Activated CD8-positive, alpha-beta T cell treated with anti-CD3 and anti-CD28 coated beads for 36 hours (primary cell): ENCODE measurements at regions not wholly inside any gene's neighbourhood (a gene's known extent, or its start where the extent isn't known, plus 50 kb on each side); places are given as distances from the start of the nearest gene placed in this dataset.

Source experiments
- ATAC-seq: fragments of 200-7000 bp; cut with Tn5 transposase; one replicate; pipeline ENCODE4 v1.10.0; 2021; ENCODE audit warnings: mild to moderate bottlenecking, moderate library complexity
- CTCF ChIA-PET: fragments of 350-600 bp; sonication (Branson Sonifier 250); formaldehyde crosslinking; loops from one replicate; lab custom pipeline; 2021; ENCODE audit warnings: antibody characterized with exemption; lab: Charles Lee
- POLR2A ChIA-PET: fragments of 350-600 bp; sonication (Branson Sonifier 250); formaldehyde crosslinking; loops from one replicate; lab custom pipeline; 2021; ENCODE audit warnings: antibody characterized with exemption; lab: Charles Lee
- DNase-seq: peaks from one replicate; pipeline ENCODE4 v3.0.0-alpha.2; 2020
- H3K27ac Mint-ChIP-seq: one replicate; pipeline ENCODE4 v1.8.0; 2021; ENCODE audit warnings: mild to moderate bottlenecking, mixed read lengths
- H3K27me3 Mint-ChIP-seq: one replicate; pipeline ENCODE4 v1.8.0; 2021; ENCODE audit warnings: mixed read lengths
- H3K36me3 Mint-ChIP-seq: one replicate; pipeline ENCODE4 v1.8.0; 2021; ENCODE audit warnings: low read depth, mixed read lengths
- H3K4me1 Mint-ChIP-seq: one replicate; pipeline ENCODE4 v1.8.0; 2021; ENCODE audit warnings: low read depth, mixed read lengths
- H3K4me3 Mint-ChIP-seq: one replicate; pipeline ENCODE4 v1.8.0; 2021; ENCODE audit warnings: mild to moderate bottlenecking, moderate library complexity, mixed read lengths
- H3K9me3 Mint-ChIP-seq: one replicate; pipeline ENCODE4 v1.8.0; 2021; ENCODE audit warnings: mixed read lengths
- intact Hi-C: fragments of 100-400 bp; cut with micrococcal nuclease; formaldehyde crosslinking; loops from one replicate; pipeline ENCODE4 v1.10.0; 2022
- TF ChIP-seq, protein P1 (sequence below): fragments of 200-600 bp; IDR thresholded peaks from one replicate; pipeline ENCODE4 v1.8.0; 2022; ENCODE audit warnings: antibody characterized with exemption, mild to moderate bottlenecking

DNA sequence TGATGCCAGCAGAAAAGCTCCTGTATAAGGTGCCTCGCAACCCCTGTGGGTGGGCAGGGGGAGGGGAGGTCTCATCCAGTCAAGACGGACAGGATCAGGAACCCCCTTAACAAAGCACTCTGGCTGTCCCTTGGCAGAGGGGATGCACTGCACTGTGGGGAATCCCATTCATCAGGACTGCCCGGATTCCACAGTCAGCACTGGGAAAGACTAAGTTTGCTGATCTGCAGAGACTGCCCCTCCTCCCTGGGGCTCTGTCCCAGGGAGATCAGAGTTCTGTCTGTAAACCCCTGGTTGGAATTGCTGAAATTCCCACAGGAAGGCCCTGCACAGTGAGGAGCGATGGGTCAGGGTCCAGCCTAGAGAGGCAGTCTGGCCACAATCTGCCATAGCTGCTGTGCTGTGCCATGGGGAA, 149.5 kb upstream of the RBBP8 start:
- no peaks in the 10 kb centered on the region for H3K36me3 Mint-ChIP-seq
- DNase-seq: no peak
- H3K27ac Mint-ChIP-seq: no peak overlapping the region
- CTCF ChIA-PET: no interaction called here
- POLR2A ChIA-PET: no interaction called here
- H3K4me1 Mint-ChIP-seq: no peaks in the 10 kb centered on the region
- peaks cover 16% of the 10 kb centered on the region for H3K27me3 Mint-ChIP-seq
- no peaks in the 10 kb centered on the region for H3K9me3 Mint-ChIP-seq
- ATAC-seq: no peak
- intact Hi-C loops: no loop called here
- no peak overlapping the region for H3K4me3 Mint-ChIP-seq
- TF ChIP-seq, protein P1, sequence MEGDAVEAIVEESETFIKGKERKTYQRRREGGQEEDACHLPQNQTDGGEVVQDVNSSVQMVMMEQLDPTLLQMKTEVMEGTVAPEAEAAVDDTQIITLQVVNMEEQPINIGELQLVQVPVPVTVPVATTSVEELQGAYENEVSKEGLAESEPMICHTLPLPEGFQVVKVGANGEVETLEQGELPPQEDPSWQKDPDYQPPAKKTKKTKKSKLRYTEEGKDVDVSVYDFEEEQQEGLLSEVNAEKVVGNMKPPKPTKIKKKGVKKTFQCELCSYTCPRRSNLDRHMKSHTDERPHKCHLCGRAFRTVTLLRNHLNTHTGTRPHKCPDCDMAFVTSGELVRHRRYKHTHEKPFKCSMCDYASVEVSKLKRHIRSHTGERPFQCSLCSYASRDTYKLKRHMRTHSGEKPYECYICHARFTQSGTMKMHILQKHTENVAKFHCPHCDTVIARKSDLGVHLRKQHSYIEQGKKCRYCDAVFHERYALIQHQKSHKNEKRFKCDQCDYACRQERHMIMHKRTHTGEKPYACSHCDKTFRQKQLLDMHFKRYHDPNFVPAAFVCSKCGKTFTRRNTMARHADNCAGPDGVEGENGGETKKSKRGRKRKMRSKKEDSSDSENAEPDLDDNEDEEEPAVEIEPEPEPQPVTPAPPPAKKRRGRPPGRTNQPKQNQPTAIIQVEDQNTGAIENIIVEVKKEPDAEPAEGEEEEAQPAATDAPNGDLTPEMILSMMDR: no peak

DNA sequence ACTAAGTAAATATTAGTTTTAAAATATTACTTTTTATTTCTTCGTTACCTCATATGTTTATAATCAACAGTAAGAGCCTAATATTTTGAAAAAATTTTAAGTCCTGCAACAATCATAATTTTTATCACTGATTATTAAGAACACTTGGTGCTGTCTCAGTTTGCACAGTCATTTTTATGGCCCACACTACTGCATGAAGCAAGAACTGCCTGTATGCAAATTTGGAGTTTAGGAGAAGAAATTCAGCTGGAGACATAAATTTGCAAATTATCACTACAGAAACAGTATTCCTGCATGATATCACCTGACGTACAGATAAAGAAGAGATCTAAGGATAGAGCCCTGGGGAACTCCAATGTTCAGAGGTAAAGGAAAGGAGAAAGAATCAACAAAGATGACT, 144.1 kb upstream of the RBBP8 start:
- TF ChIP-seq, protein P1: no peak
- Mint-ChIP-seq H3K4me1 (no peaks in the 10 kb centered on the region), H3K9me3 (no peaks in the 10 kb centered on the region), H3K27me3 (peaks cover 15% of the 10 kb centered on the region), H3K4me3 (no peak overlapping the region), H3K36me3 (no peaks in the 10 kb centered on the region), H3K27ac (no peak overlapping the region)
- ChIA-PET CTCF (no interaction called here), POLR2A (no interaction called here)
- no peak for ATAC-seq
- no peak for DNase-seq
- intact Hi-C loops: no loop called here

DNA sequence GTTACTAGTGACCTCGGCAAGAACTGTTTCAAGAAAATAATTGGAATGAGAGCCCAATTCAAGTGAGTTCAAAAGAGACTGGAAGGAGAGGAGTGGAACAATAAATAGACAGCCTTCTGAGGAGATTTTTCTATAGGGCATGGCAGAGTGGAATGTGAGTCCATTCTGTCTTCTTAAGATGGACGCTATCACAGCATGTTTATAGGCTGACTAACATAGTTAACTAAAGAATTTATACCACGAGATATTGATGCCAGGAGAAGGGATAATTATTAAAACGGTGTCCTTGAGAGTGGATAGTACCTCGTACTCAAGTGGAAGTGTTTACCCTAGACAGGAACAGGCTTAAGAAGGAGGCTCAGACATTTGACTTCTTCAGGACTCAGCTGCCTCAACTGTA, 143.5 kb upstream of the RBBP8 start:
- Mint-ChIP-seq H3K4me3 (no peak overlapping the region), H3K9me3 (no peaks in the 10 kb centered on the region), H3K27ac (no peak overlapping the region), H3K27me3 (peaks cover 13% of the 10 kb centered on the region), H3K36me3 (no peaks in the 10 kb centered on the region), H3K4me1 (no peaks in the 10 kb centered on the region)
- intact Hi-C loops: no loop called here
- DNase-seq: no peak
- POLR2A ChIA-PET: no interaction called here
- ATAC-seq: no peak
- CTCF ChIA-PET: interaction anchor here (1.8 kb wide), 1 partner anchor 10 kb away, joined by 12 read pairs; no protein-coding TSS in a partner anchor
- TF ChIP-seq, protein P1: no peak

DNA sequence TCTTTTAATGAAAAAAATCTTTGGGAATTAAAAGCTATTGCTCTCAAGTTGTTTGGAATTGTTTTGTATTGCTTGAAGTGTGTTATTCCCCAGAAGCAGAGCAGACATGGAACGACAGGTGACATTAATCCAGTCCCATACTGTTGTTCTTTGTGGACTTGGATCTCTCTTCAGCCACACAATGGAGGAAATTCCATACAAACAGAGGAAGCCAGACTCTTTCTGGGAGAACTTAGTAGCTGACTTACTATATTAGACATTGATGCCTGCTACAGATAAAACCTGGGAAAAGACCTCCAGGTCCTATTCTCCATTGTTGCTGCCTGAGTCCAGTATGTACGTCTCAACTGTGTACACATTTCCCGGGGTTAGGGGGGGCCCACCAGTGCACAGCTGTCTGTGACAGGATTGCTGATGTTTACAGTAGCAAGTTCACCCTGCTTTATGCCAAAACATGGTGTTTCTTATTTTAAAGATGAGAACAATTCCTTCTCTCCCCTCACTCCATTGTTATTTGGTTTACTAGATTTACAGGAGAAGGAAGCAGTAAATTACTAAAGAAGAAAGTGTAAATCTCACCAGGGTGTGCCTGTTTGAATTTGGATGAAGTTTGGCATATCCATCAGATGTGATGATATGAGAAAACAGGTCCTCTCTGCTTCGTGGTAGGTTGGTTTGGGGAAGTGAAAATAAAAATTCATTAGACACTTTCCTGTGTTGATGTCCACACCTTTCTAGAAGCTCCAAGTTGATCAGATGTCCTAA, 142.4 kb upstream of the RBBP8 start:
- CTCF ChIA-PET: interaction anchor here (1.8 kb wide), 1 partner anchor 8 kb away, joined by 12 read pairs; no protein-coding TSS in a partner anchor

DNA sequence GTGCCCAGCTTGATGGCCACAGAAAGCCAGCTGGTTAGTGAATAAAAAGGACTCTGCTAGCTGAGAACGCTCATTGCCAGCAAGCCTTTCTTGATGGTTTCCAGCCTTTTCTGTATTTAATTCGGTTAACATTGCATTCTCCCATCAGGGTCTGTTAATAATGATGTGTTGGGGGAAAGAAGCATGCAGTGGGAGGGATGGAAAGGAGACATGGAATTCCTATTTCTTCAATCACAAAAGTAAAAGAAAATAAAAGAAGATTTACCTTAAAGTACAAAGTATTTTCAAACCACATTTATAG, 141.9 kb upstream of the RBBP8 start:
- CTCF ChIA-PET: interaction anchor here (1.8 kb wide), 1 partner anchor 8 kb away, joined by 12 read pairs; no protein-coding TSS in a partner anchor
- ATAC-seq (no peak), DNase-seq (no peak)
- no peak overlapping the region for H3K27ac Mint-ChIP-seq
- H3K36me3 Mint-ChIP-seq: no peaks in the 10 kb centered on the region
- no peaks in the 10 kb centered on the region for H3K9me3 Mint-ChIP-seq
- POLR2A ChIA-PET: no interaction called here
- intact Hi-C loops: loop anchor here (10.0 kb wide), 1 partner anchor 134 kb away; no protein-coding TSS in a partner anchor
- H3K4me3 Mint-ChIP-seq: no peak overlapping the region
- peaks cover 10% of the 10 kb centered on the region for H3K27me3 Mint-ChIP-seq
- TF ChIP-seq, protein P1: no peak
- H3K4me1 Mint-ChIP-seq: no peaks in the 10 kb centered on the region

More for the DNA sequence above, 142.4 kb upstream of the RBBP8 start:
- Mint-ChIP-seq H3K27ac (no peak overlapping the region), H3K4me3 (no peak overlapping the region), H3K27me3 (peaks cover 12% of the 10 kb centered on the region), H3K4me1 (no peaks in the 10 kb centered on the region), H3K9me3 (no peaks in the 10 kb centered on the region), H3K36me3 (no peaks in the 10 kb centered on the region)
- POLR2A ChIA-PET: no interaction called here
- no peak for DNase-seq
- TF ChIP-seq, protein P1: no peak
- ATAC-seq: no peak
- intact Hi-C loops: loop anchor here (10.0 kb wide), 1 partner anchor 134 kb away; no protein-coding TSS in a partner anchor
